GM21723 (cell line): ENCODE measurements at regions not wholly inside any gene's neighbourhood (a gene's known extent, or its start where the extent isn't known, plus 50 kb on each side); places are given as distances from the start of the nearest gene placed in this dataset.
"Not testable (repeated sequence)": the region's sequence is repeated elsewhere in the genome, so short reads cannot be mapped to it uniquely, and the experiment has no call there.

Experiments
- ATAC-seq: cut with Tn5 transposase; IDR thresholded peaks from one replicate; pipeline ENCODE4 v1.9.1; 2021; ENCODE audit warnings: mild to moderate bottlenecking, moderate library complexity; ENCODE audit not compliant: unreplicated experiment

DNA sequence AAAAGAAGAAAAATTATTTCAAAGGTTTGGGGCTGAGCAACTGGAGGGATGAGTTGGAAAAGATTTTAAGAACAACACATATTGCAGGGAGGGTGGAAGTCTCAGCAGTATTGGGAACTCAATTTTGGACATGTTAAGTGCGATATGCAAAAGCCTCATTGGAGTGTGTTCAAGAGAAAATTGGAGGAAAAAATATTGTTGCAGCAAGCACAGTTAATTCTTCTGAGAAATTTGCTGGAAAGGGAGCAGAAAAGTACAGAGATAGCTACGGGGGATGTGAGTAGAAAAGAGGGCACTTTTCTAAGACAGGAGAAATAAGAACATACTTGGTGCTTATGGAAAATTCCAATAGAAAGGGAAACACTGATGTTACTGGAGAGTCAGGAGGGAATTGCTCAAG lies 59.8 kb upstream of the MAGI2 start:
- ATAC-seq = no peak

DNA sequence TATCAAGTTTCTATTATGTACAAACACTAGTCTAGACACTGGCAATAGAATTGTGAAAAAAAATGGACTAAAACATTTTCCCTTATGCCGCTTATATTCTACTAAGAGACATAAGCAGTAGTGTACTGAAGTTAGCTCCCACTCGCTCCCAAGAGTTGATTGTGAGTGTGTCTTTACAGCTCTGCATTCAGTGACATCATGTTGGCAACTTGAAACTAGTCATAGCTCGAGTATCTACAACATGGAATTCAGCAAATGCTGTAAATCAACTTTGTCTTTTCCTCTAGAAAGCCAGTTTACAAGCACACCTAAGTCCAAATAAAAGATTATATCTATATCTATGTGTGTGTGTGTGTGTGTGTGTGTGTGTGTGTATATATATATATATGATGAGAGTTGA lies 58.8 kb upstream of the MAGI2 start:
- no peak for ATAC-seq

DNA sequence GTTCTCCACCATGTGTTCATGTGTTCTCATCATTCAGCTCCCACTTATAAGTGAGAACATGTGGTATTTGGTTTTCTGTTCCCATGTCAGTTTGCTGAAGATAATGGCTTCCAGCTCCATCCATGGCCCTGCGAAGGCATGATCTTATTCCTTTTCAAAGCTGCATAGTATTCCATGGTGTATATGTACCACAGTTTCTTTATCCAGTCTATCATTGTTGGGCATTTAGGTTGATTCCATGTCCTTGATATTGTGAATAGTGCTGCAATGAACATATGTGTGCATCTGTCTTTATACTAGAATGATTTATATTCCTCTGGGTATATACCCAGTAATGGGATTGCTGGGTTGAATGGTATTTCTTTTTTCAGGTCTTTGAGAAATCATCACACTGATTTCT lies 57.6 kb upstream of the MAGI2 start:
- ATAC-seq = not testable (repeated sequence)

DNA sequence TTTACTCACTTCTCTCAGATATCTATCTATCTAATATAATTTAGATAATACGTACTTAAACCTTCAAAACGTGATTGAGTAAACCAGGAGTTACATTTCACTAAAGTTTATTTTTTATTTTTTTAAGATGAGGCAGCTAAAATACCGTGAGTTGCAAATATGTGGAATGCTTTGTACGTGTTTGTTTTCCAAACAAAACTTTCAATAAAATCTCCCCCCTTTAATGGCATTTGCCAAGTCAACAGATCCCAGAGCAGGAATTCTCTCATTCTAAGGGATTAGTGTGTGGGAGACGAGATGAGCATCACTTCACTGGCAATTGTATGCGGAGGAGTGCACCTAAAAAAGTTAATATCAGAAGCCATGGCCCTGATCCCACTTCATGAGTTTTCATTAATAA lies 53.7 kb upstream of the MAGI2 start:
- no peak for ATAC-seq

DNA sequence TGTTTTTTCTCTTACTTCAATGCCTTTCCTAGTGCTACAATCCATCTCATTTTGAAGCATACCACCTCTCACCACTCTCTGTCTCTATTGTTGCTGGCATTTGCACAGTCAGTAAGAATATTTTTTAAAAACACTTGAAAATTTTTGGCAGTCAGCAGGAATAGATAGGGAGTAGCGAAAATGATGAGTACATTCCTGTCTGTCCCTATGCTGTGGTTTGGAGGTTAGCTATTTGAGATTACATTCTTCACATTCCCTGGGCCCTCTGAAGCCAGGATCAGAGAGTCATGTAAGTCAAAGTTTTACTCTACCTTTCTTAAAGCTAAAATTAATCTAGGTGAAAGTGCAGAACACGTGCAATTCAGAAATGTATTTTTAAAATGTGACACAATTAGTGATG lies 53.0 kb upstream of the MAGI2 start:
- no peak for ATAC-seq

GRCh38 chr7:79504607-79505389 lies 51.3 kb upstream of the MAGI2 start:
- no peak for ATAC-seq
